Loucy (cell line): ENCODE measurements at regions not wholly inside any gene's neighbourhood (a gene's known extent, or its start where the extent isn't known, plus 50 kb on each side); places are given as distances from the start of the nearest gene placed in this dataset.

Experiments used
- EZH2phosphoT487 ChIP-seq: fragments of 200-600 bp; IDR thresholded peaks from 2 replicates; pipeline ENCODE4 v1.6.1; 2018; ENCODE audit warnings: antibody characterized with exemption, mild to moderate bottlenecking, moderate library complexity, borderline replicate concordance
- TF ChIP-seq, protein P1 (sequence below): fragments of 200-600 bp; sonication (generic); conservative IDR thresholded peaks from 2 replicates; pipeline ENCODE4 v1.5.1; 2014; ENCODE audit warnings: mild to moderate bottlenecking, antibody characterized with exemption, low read length

DNA sequence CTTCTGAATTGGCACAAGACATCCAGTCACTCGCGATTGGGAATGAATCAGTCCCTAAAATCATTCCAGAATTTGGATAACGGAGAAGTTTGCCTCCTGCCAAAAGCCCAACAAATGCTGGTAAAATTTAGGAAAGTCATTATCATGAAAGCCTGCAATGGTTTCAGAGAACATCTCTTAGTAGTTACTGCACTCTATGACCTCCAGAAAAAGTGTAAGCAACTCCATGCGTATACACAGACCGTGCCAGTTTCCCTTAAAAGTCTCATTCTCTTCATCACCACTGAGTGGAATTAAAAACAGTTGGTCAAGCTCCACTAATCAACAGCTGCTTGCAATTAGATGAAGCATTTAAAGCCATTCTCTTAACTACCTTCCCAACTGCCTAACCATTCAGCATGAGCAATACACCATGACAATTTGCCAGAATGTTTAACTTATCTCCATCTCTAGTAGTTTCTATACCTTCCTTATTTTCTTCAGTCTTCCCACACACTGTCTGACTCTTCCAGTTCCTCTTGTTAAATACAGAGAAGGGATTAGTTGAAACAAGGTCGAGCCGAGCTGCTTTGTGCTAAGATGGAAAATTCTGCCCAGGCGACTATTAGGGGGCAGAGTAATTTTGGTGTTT lies 183.6 kb upstream of the PRDM1 start:
- TF ChIP-seq, protein P1, sequence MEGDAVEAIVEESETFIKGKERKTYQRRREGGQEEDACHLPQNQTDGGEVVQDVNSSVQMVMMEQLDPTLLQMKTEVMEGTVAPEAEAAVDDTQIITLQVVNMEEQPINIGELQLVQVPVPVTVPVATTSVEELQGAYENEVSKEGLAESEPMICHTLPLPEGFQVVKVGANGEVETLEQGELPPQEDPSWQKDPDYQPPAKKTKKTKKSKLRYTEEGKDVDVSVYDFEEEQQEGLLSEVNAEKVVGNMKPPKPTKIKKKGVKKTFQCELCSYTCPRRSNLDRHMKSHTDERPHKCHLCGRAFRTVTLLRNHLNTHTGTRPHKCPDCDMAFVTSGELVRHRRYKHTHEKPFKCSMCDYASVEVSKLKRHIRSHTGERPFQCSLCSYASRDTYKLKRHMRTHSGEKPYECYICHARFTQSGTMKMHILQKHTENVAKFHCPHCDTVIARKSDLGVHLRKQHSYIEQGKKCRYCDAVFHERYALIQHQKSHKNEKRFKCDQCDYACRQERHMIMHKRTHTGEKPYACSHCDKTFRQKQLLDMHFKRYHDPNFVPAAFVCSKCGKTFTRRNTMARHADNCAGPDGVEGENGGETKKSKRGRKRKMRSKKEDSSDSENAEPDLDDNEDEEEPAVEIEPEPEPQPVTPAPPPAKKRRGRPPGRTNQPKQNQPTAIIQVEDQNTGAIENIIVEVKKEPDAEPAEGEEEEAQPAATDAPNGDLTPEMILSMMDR: no peak
- no peak for TF ChIP-seq EZH2phosphoT487
